ENCODE measurements at regions not wholly inside any gene's neighbourhood (a gene's known extent, or its start where the extent isn't known, plus 50 kb on each side); places are given as distances from the start of the nearest gene placed in this dataset.

DNA sequence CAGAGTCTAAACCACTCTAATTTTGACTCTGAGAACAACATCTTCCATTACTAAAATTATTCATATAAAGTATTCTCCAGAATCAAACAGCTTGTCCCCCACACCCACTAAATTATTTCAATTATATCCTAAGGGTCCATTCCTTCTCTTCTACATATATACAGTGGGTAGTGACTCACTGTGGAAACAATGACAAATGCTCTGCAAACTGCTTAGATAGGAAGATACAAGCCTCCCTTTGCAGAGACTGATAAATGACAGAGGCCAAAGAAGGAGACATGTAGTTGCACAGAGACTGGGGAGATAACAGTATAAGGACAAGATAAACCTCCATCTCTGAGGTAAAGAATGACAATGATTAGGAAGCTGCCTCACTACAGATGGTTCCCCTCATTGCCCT lies 1087.4 kb downstream of the AGBL1 start:
- DNase-seq (ENCODE audit: unreplicated experiment) = no peak
- H3K4me1 Mint-ChIP-seq (ENCODE audit: insufficient read depth, unreplicated experiment) = peaks cover 10% of the 10 kb centered on the region

DNA sequence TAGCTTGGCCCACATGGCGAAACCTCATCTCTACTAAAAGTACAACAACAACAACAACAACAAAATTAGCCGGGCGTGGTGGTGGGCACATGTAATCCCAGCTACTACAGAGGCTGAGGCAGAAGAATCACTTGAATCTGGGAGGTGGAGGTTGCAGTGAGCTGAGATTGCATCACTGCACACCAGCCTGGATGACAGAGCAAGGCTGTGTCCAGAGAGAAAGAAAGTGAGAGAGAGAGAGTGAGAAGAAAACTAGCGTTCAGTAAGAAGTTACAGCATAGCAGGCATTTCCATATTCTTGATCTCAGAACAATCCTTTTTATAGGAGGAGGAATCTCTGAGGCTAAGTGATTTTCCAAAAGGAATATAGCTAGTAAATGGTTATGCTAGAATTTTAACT lies 1076.1 kb downstream of the AGBL1 start:
- intact Hi-C loops (cut with micrococcal nuclease) = no loop called here
- BruUV-seq (replicated peaks) = no TSS peak

More for the DNA sequence above, 1087.4 kb downstream of the AGBL1 start:
- H3K27ac Mint-ChIP-seq (ENCODE audit: low read depth, unreplicated experiment) = no peak overlapping the region
- no peaks in the 10 kb centered on the region for H3K36me3 Mint-ChIP-seq (ENCODE audit: insufficient read depth, unreplicated experiment)
- no peak overlapping the region for H3K4me3 Mint-ChIP-seq (ENCODE audit: unreplicated experiment)
- intact Hi-C loops (cut with micrococcal nuclease) = no loop called here
- ChIA-PET CTCF (no interaction called here), POLR2A (no interaction called here)
- H3K27me3 Mint-ChIP-seq (ENCODE audit: insufficient read depth, unreplicated experiment) = no peaks in the 10 kb centered on the region
- no TSS peak for BruUV-seq (replicated peaks)
- H3K9me3 Mint-ChIP-seq (ENCODE audit: unreplicated experiment) = no peaks in the 10 kb centered on the region
- TF ChIP-seq, protein P1, sequence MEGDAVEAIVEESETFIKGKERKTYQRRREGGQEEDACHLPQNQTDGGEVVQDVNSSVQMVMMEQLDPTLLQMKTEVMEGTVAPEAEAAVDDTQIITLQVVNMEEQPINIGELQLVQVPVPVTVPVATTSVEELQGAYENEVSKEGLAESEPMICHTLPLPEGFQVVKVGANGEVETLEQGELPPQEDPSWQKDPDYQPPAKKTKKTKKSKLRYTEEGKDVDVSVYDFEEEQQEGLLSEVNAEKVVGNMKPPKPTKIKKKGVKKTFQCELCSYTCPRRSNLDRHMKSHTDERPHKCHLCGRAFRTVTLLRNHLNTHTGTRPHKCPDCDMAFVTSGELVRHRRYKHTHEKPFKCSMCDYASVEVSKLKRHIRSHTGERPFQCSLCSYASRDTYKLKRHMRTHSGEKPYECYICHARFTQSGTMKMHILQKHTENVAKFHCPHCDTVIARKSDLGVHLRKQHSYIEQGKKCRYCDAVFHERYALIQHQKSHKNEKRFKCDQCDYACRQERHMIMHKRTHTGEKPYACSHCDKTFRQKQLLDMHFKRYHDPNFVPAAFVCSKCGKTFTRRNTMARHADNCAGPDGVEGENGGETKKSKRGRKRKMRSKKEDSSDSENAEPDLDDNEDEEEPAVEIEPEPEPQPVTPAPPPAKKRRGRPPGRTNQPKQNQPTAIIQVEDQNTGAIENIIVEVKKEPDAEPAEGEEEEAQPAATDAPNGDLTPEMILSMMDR (IDR thresholded peaks at IDR 0.05; ENCODE audit: unreplicated experiment) = no peak

GRCh38 chr15:87154761-87155160 lies 1075.1 kb downstream of the AGBL1 start:
- TF ChIP-seq, protein P1 (IDR thresholded peaks at IDR 0.05; ENCODE audit: unreplicated experiment) = no peak
- Mint-ChIP-seq H3K27me3 (ENCODE audit: insufficient read depth, unreplicated experiment) (no peaks in the 10 kb centered on the region), H3K27ac (ENCODE audit: low read depth, unreplicated experiment) (peak overlapping the region; percentile 41), H3K4me1 (ENCODE audit: insufficient read depth, unreplicated experiment) (peaks cover 16% of the 10 kb centered on the region), H3K4me3 (ENCODE audit: unreplicated experiment) (no peak overlapping the region), H3K9me3 (ENCODE audit: unreplicated experiment) (no peaks in the 10 kb centered on the region), H3K36me3 (ENCODE audit: insufficient read depth, unreplicated experiment) (no peaks in the 10 kb centered on the region)
- intact Hi-C loops (cut with micrococcal nuclease) = no loop called here
- no TSS peak for BruUV-seq (replicated peaks)
- DNase-seq (ENCODE audit: unreplicated experiment) = peak; percentile 32
- ChIA-PET POLR2A (interaction anchor here (1.3 kb wide), 1 partner anchor 65 kb away, joined by 5 read pairs; no protein-coding TSS in a partner anchor), CTCF (no interaction called here)

More for the DNA sequence above, 1076.1 kb downstream of the AGBL1 start:
- TF ChIP-seq, protein P1 (IDR thresholded peaks at IDR 0.05; ENCODE audit: unreplicated experiment) = no peak
- ChIA-PET POLR2A (interaction anchor here (0.6 kb wide), 1 partner anchor 594 kb away, joined by 3 read pairs; no protein-coding TSS in a partner anchor), CTCF (no interaction called here)
- Mint-ChIP-seq H3K9me3 (ENCODE audit: unreplicated experiment) (no peaks in the 10 kb centered on the region), H3K4me1 (ENCODE audit: insufficient read depth, unreplicated experiment) (peaks cover 16% of the 10 kb centered on the region), H3K27me3 (ENCODE audit: insufficient read depth, unreplicated experiment) (no peaks in the 10 kb centered on the region), H3K27ac (ENCODE audit: low read depth, unreplicated experiment) (peak overlapping the region; percentile 41), H3K4me3 (ENCODE audit: unreplicated experiment) (no peak overlapping the region), H3K36me3 (ENCODE audit: insufficient read depth, unreplicated experiment) (no peaks in the 10 kb centered on the region)
- peak; percentile 9 for DNase-seq (ENCODE audit: unreplicated experiment)

- DNase-seq (ENCODE audit: unreplicated experiment) = no peak
- intact Hi-C loops (cut with micrococcal nuclease) = no loop called here
- Mint-ChIP-seq H3K4me3 (ENCODE audit: unreplicated experiment) (no peak overlapping the region), H3K9me3 (ENCODE audit: unreplicated experiment) (no peaks in the 10 kb centered on the region), H3K36me3 (ENCODE audit: insufficient read depth, unreplicated experiment) (no peaks in the 10 kb centered on the region), H3K27ac (ENCODE audit: low read depth, unreplicated experiment) (no peak overlapping the region), H3K4me1 (ENCODE audit: insufficient read depth, unreplicated experiment) (peaks cover 16% of the 10 kb centered on the region), H3K27me3 (ENCODE audit: insufficient read depth, unreplicated experiment) (no peaks in the 10 kb centered on the region)
- ChIA-PET CTCF (interaction anchor here (0.9 kb wide), 1 partner anchor 8 kb away, joined by 5 read pairs; no protein-coding TSS in a partner anchor), POLR2A (interaction anchor here (1.2 kb wide), 1 partner anchor 17 kb away, joined by 3 read pairs; no protein-coding TSS in a partner anchor)
- BruUV-seq (replicated peaks) = no TSS peak
- TF ChIP-seq, protein P1 (IDR thresholded peaks at IDR 0.05; ENCODE audit: unreplicated experiment) = no peak
These were observed 1071.6 kb downstream of the AGBL1 start for GRCh38 chr15:87151202-87151748.

Measured in MCF 10A (cell line).